ENCODE measurements at regions not wholly inside any gene's neighbourhood (a gene's known extent, or its start where the extent isn't known, plus 50 kb on each side); places are given as distances from the start of the nearest gene placed in this dataset.

DNA sequence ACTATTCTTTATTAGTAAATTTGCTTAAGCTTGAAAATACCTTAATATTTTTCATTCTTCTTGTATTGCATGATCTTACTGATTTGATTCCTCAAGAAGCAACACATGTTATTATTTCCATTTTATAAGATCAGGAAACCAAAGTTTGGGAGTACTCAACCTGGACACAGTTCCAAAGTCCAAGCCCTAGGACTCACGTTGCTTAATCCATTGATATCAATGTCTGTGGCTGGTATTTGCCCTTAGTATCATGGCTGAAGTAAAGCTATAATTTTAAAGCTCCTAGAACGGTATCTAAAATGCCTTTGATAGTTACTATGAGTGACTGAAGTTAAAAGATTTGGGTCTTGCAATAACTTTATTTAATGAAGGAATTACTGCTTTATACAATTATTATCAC is 1045.3 kb downstream of the TUSC7 start:
- H3K4me2 ChIP-seq (ENCODE audit: low read length): no peak overlapping the region
- TF ChIP-seq, protein P1, sequence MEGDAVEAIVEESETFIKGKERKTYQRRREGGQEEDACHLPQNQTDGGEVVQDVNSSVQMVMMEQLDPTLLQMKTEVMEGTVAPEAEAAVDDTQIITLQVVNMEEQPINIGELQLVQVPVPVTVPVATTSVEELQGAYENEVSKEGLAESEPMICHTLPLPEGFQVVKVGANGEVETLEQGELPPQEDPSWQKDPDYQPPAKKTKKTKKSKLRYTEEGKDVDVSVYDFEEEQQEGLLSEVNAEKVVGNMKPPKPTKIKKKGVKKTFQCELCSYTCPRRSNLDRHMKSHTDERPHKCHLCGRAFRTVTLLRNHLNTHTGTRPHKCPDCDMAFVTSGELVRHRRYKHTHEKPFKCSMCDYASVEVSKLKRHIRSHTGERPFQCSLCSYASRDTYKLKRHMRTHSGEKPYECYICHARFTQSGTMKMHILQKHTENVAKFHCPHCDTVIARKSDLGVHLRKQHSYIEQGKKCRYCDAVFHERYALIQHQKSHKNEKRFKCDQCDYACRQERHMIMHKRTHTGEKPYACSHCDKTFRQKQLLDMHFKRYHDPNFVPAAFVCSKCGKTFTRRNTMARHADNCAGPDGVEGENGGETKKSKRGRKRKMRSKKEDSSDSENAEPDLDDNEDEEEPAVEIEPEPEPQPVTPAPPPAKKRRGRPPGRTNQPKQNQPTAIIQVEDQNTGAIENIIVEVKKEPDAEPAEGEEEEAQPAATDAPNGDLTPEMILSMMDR (IDR thresholded peaks at IDR 0.05): no peak
- no peaks in the 10 kb centered on the region for H3K79me2 ChIP-seq
- no peaks in the 10 kb centered on the region for H3K36me3 ChIP-seq (ENCODE audit: control insufficient read depth, insufficient read depth, low read length)
- H3K27ac ChIP-seq: no peak overlapping the region
- H2AFZ ChIP-seq: no peak overlapping the region
- no peak overlapping the region for H3K4me3 ChIP-seq (ENCODE audit: low read depth, low read length)
- H3K4me1 ChIP-seq: no peaks in the 10 kb centered on the region
- no peaks in the 10 kb centered on the region for H3K9me3 ChIP-seq (ENCODE audit: control insufficient read depth, low read length)
- no peaks in the 10 kb centered on the region for H3K27me3 ChIP-seq (ENCODE audit: control insufficient read depth, insufficient read depth, low read length)
- no peak overlapping the region for H3K9ac ChIP-seq

DNA sequence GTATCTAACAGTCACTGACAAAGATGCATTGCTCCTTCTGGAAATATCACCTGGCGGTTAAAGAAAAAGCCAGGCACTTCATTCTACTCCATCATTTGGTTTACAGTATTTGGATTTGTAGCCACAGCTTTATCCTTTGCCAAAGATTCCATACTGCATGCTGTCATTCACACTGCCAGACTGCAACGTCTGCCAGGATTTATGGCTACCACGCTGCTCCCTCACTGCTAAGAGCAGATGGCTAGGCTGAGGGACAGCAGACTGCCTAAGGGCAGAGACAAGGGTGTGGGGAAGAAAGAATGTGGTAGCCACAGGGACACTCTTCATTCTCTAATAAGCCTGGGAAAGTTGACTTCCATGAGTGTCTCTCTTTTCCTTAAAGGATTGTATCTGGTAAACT is 1047.0 kb downstream of the TUSC7 start:
- no peaks in the 10 kb centered on the region for H3K4me1 ChIP-seq
- no peaks in the 10 kb centered on the region for H3K27me3 ChIP-seq (ENCODE audit: control insufficient read depth, insufficient read depth, low read length)
- H3K27ac ChIP-seq: no peak overlapping the region
- no peaks in the 10 kb centered on the region for H3K79me2 ChIP-seq
- no peaks in the 10 kb centered on the region for H3K36me3 ChIP-seq (ENCODE audit: control insufficient read depth, insufficient read depth, low read length)
- H3K9me3 ChIP-seq (ENCODE audit: control insufficient read depth, low read length): no peaks in the 10 kb centered on the region
- no peak overlapping the region for H2AFZ ChIP-seq
- no peak overlapping the region for H3K4me3 ChIP-seq (ENCODE audit: low read depth, low read length)
- TF ChIP-seq, protein P1 (IDR thresholded peaks at IDR 0.05): no peak
- H3K4me2 ChIP-seq (ENCODE audit: low read length): no peak overlapping the region
- no peak overlapping the region for H3K9ac ChIP-seq

DNA sequence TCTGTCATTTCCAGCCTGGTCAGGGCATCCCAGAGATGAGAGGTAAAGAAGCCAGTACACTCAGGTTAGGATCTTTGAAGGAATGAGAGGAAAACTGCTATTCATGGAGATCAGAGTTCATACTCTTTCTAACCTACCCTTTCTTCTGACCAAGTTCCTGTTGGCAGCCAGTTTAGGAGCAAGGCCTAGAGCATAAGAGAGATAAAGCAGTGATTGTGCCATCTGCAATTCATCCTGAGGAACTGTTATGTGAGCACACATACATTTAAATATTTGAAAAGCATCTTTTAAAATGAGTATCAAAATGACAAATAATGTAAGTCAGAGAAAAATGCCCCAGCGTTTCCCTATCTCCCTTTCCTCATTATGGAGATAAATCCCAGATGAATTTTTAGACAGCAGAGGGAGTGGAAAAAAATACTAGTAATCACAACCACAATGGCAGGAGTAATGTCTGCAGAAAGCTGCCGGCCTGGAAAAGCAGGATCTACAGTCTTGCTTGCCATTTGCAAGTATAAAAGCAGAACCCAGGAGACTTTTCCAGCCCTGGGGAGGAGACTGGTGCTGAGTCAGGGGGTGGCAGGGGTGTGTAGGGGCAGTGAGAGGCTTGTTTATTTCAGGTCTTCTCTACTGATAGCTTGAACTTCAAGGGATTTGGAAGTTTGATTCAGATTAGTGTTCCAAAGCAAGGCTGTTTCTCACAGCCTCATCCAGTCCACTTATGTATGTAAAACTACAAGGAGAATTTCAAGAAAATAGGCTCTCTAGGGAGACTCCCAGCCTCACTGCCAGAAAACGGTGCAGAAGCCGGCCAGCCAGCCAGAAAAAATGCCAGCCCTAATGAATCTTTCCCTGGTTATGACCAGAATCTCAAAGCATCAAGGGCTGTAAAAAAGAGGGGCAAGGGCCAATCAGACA is 1052.4 kb downstream of the TUSC7 start:
- H3K9ac ChIP-seq: no peak overlapping the region
- H3K9me3 ChIP-seq (ENCODE audit: control insufficient read depth, low read length): no peaks in the 10 kb centered on the region
- H3K4me3 ChIP-seq (ENCODE audit: low read depth, low read length): no peak overlapping the region

DNA sequence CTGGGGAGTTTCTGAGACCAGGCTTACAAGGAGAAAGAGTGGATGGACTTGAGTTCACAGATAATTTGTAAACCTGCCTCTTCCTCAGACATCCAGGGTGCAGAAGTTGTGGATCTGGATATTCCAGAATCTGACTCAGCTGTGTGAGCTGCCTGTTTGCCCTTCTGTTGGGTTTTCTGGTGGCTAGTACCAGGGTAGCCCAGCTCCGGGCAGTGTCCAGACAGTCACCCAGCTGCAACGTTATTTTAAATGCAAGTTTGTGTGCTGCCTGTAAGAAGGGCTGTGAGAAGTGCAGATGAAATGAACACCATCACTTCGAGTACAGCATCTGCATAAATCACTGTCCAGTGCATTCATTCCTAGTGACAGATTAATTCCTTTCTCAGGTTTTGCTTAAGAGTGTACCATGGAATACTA is 1053.0 kb downstream of the TUSC7 start:
- Histone ChIP-seq H3K9ac (no peak overlapping the region), H2AFZ (no peak overlapping the region), H3K27me3 (ENCODE audit: control insufficient read depth, insufficient read depth, low read length) (no peaks in the 10 kb centered on the region), H3K4me2 (ENCODE audit: low read length) (no peak overlapping the region), H3K9me3 (ENCODE audit: control insufficient read depth, low read length) (no peaks in the 10 kb centered on the region), H3K27ac (no peak overlapping the region), H3K79me2 (no peaks in the 10 kb centered on the region), H3K4me3 (ENCODE audit: low read depth, low read length) (no peak overlapping the region), H3K36me3 (ENCODE audit: control insufficient read depth, insufficient read depth, low read length) (no peaks in the 10 kb centered on the region), H3K4me1 (no peaks in the 10 kb centered on the region)
- TF ChIP-seq, protein P1 (IDR thresholded peaks at IDR 0.05): no peak

More for the DNA sequence above, 1052.4 kb downstream of the TUSC7 start:
- H3K4me2 ChIP-seq (ENCODE audit: low read length): no peak overlapping the region
- H3K27ac ChIP-seq: no peak overlapping the region
- no peak overlapping the region for H2AFZ ChIP-seq
- H3K27me3 ChIP-seq (ENCODE audit: control insufficient read depth, insufficient read depth, low read length): no peaks in the 10 kb centered on the region
- H3K79me2 ChIP-seq: no peaks in the 10 kb centered on the region
- H3K4me1 ChIP-seq: no peaks in the 10 kb centered on the region
- TF ChIP-seq, protein P1 (IDR thresholded peaks at IDR 0.05): no peak
- H3K36me3 ChIP-seq (ENCODE audit: control insufficient read depth, insufficient read depth, low read length): no peaks in the 10 kb centered on the region

DNA sequence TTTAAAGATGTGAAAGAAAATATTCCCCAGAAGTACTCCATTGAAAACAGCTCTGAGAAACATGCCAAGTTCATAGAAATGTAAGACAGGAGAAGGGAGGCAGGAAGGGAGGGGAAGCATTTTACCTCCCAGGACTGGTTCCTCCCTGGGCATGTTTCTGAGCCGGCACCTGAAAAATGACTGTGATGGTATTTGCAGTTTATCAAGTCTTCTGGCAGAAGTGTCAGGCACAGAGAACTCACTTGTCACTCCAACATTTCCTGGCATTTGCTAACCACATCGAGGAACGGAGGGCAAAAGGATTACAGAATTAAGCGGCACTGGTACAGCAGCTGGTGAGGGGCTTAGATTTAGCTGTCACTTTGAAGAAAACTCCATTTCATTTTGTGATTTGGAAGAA is 1054.0 kb downstream of the TUSC7 start:
- Histone ChIP-seq H3K79me2 (no peaks in the 10 kb centered on the region), H3K27me3 (ENCODE audit: control insufficient read depth, insufficient read depth, low read length) (no peaks in the 10 kb centered on the region), H3K9me3 (ENCODE audit: control insufficient read depth, low read length) (no peaks in the 10 kb centered on the region), H3K4me1 (no peaks in the 10 kb centered on the region), H3K36me3 (ENCODE audit: control insufficient read depth, insufficient read depth, low read length) (no peaks in the 10 kb centered on the region), H2AFZ (no peak overlapping the region), H3K27ac (no peak overlapping the region), H3K4me2 (ENCODE audit: low read length) (no peak overlapping the region), H3K9ac (no peak overlapping the region), H3K4me3 (ENCODE audit: low read depth, low read length) (no peak overlapping the region)
- TF ChIP-seq, protein P1 (IDR thresholded peaks at IDR 0.05): no peak

Measured in parathyroid adenoma (tissue), 2 donors.